Activated B cell treated with CpG ODN at 0.5 μM for 24 hours (primary cell): ENCODE measurements at regions not wholly inside any gene's neighbourhood (a gene's known extent, or its start where the extent isn't known, plus 50 kb on each side); places are given as distances from the start of the nearest gene placed in this dataset.

Experiments
- ATAC-seq: fragments of 200-7000 bp; cut with Tn5 transposase; one replicate; pipeline ENCODE4 v1.10.0; 2021; ENCODE audit warnings: low read depth, mild to moderate bottlenecking, moderate library complexity
- CTCF ChIA-PET: fragments of 350-600 bp; sonication (Branson Sonifier 250); formaldehyde crosslinking; loops from one replicate; lab custom pipeline; 2021; ENCODE audit warnings: antibody characterized with exemption; lab: Charles Lee
- POLR2A ChIA-PET: fragments of 350-600 bp; sonication (Branson Sonifier 250); formaldehyde crosslinking; loops from one replicate; lab custom pipeline; 2021; ENCODE audit warnings: antibody characterized with exemption; lab: Charles Lee
- DNase-seq: peaks from one replicate; pipeline ENCODE4 v3.0.0; 2022
- H3K27ac Mint-ChIP-seq: one replicate; pipeline ENCODE4 v1.8.0; 2020; ENCODE audit warnings: mixed read lengths
- H3K27me3 Mint-ChIP-seq: one replicate; pipeline ENCODE4 v1.8.0; 2021; ENCODE audit warnings: mixed read lengths
- H3K36me3 Mint-ChIP-seq: one replicate; pipeline ENCODE4 v1.8.0; 2021; ENCODE audit warnings: low read depth, mixed read lengths
- H3K4me1 Mint-ChIP-seq: one replicate; pipeline ENCODE4 v1.8.0; 2021; ENCODE audit warnings: mixed read lengths
- H3K4me3 Mint-ChIP-seq: one replicate; pipeline ENCODE4 v1.8.0; 2020; ENCODE audit warnings: mild to moderate bottlenecking, mixed read lengths
- H3K9me3 Mint-ChIP-seq: one replicate; pipeline ENCODE4 v1.8.0; 2020; ENCODE audit warnings: mixed read lengths
- CTCF ChIP-seq: fragments of 200-600 bp; IDR thresholded peaks from one replicate; pipeline ENCODE4 v1.8.0; 2022; ENCODE audit warnings: antibody characterized with exemption, mild to moderate bottlenecking
- intact Hi-C: fragments of 100-400 bp; cut with micrococcal nuclease; formaldehyde crosslinking; loops from one replicate; pipeline ENCODE4 v1.15.1; 2024

DNA sequence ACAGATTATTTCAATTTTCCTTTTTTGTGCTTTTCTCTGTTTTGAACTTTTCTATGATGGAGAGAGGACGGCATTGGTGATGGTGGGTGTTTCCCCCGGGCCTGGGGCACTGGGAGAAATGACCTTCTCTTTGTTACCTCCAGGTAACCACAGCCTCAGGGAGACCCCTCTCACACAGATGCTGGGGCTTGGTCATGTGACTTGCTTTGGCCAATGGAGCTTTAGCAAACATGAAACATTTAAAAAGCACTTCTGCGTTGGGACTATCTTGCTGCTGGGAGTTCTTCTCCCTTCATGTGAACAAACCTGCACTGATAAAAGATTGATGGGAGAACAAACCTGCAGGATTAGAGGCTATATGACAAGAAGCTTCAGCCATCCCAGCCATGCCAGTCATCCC lies 122.9 kb downstream of the NGF start:
- H3K9me3 Mint-ChIP-seq, result no peaks in the 10 kb centered on the region
- no peak overlapping the region for H3K27ac Mint-ChIP-seq
- DNase-seq (no peak), ATAC-seq (no peak)
- H3K4me3 Mint-ChIP-seq, result no peak overlapping the region
- no peak for TF ChIP-seq CTCF
- ChIA-PET POLR2A (no interaction called here), CTCF (no interaction called here)
- H3K4me1 Mint-ChIP-seq, result no peaks in the 10 kb centered on the region
- intact Hi-C loops, result no loop called here
- H3K27me3 Mint-ChIP-seq, result peaks cover 2% of the 10 kb centered on the region
- no peaks in the 10 kb centered on the region for H3K36me3 Mint-ChIP-seq

GRCh38 chr1:115214098-115214497 lies 124.0 kb downstream of the NGF start:
- no peak for TF ChIP-seq CTCF
- intact Hi-C loops, result no loop called here
- no peaks in the 10 kb centered on the region for H3K36me3 Mint-ChIP-seq
- no peak for ATAC-seq
- POLR2A ChIA-PET, result no interaction called here
- peaks cover 2% of the 10 kb centered on the region for H3K27me3 Mint-ChIP-seq
- CTCF ChIA-PET, result no interaction called here
- no peaks in the 10 kb centered on the region for H3K9me3 Mint-ChIP-seq
- no peak overlapping the region for H3K27ac Mint-ChIP-seq
- no peak overlapping the region for H3K4me3 Mint-ChIP-seq
- H3K4me1 Mint-ChIP-seq, result no peaks in the 10 kb centered on the region
- DNase-seq, result no peak

DNA sequence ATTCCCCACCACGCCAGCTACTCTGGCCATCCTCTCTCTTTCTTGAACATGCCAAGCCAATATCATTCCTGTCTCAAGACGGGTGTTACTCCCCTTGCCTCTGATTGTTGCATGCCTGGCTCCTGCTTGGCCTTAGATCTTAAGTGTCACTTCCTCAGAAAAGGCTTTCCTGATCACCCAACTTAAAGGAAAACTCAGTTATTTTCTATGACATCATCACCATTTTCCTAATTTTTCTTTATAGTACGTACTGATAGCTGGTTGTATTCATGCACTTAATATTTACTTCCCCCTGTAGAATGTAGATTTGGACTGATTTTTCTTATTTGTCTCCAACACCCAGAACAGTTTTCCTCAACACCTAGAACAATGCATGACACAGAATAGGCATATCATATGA lies 123.8 kb upstream of the TSPAN2 start:
- H3K9me3 Mint-ChIP-seq, result no peaks in the 10 kb centered on the region
- intact Hi-C loops, result no loop called here

DNA sequence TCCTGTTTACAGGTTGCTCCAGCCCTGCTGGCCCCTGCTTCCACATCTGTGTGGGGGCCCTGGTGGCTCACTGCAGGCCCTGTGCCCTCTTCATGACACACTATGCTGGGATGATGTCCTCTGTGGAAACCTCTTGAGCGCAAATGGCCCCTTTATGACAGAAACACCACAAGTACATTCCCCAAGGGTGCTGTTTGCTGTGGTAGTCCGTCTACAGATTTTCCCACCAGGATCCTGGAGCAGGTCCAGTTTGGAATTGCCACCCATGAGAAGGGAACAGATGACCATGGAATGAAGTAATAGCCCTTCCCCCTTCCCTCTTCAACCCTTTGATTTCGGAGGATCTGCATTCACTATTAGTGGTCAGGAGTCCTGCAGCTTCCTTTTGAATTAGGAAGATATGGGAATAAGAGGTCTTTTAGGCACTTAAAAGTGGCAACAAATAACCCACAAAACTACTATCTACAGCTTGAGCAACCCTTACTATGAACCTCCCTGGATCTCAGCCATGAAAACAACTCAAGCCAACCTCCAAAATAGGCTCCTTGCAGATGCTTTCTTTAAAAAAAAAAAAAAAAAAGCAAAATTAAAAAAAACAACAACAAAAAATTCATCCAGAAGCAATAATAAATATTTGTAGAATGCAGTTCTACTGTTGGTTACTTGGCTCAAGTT lies 121.9 kb upstream of the TSPAN2 start:
- POLR2A ChIA-PET, result no interaction called here
- H3K36me3 Mint-ChIP-seq, result no peaks in the 10 kb centered on the region

More for the DNA sequence above, 123.8 kb upstream of the TSPAN2 start:
- CTCF ChIA-PET, result no interaction called here
- Mint-ChIP-seq H3K4me1 (no peaks in the 10 kb centered on the region), H3K27ac (no peak overlapping the region), H3K4me3 (no peak overlapping the region), H3K36me3 (no peaks in the 10 kb centered on the region), H3K27me3 (peaks cover 2% of the 10 kb centered on the region)
- ATAC-seq (no peak), DNase-seq (no peak)
- TF ChIP-seq CTCF, result no peak
- POLR2A ChIA-PET, result no interaction called here

GRCh38 chr1:115210302-115210711 lies 121.0 kb upstream of the TSPAN2 start:
- POLR2A ChIA-PET, result no interaction called here
- H3K4me3 Mint-ChIP-seq, result no peak overlapping the region
- H3K9me3 Mint-ChIP-seq, result peaks cover 2% of the 10 kb centered on the region
- ATAC-seq (no peak), DNase-seq (no peak)
- no peaks in the 10 kb centered on the region for H3K4me1 Mint-ChIP-seq
- intact Hi-C loops, result no loop called here
- no peak overlapping the region for H3K27ac Mint-ChIP-seq
- CTCF ChIA-PET, result no interaction called here
- TF ChIP-seq CTCF, result no peak
- H3K27me3 Mint-ChIP-seq, result no peaks in the 10 kb centered on the region
- H3K36me3 Mint-ChIP-seq, result no peaks in the 10 kb centered on the region

More for the DNA sequence above, 121.9 kb upstream of the TSPAN2 start:
- H3K4me1 Mint-ChIP-seq, result no peaks in the 10 kb centered on the region
- no peak overlapping the region for H3K27ac Mint-ChIP-seq
- no peak for DNase-seq
- ATAC-seq, result no peak
- H3K27me3 Mint-ChIP-seq, result no peaks in the 10 kb centered on the region
- CTCF ChIA-PET, result no interaction called here
- no peak overlapping the region for H3K4me3 Mint-ChIP-seq
- intact Hi-C loops, result no loop called here
- H3K9me3 Mint-ChIP-seq, result no peaks in the 10 kb centered on the region
- TF ChIP-seq CTCF, result no peak
